Kidney glomerular epithelial cell (primary cell): ENCODE measurements at regions not wholly inside any gene's neighbourhood (a gene's known extent, or its start where the extent isn't known, plus 50 kb on each side); places are given as distances from the start of the nearest gene placed in this dataset.
"Not testable (repeated sequence)": the region's sequence is repeated elsewhere in the genome, so short reads cannot be mapped to it uniquely, and the experiment has no call there.

ENCODE experiments used
- DNase-seq: peaks from one replicate; lab custom pipeline; 2025; lab: John Stamatoyannopoulos, UW

- no peak for DNase-seq
Measured at GRCh38 chr6:121876721-121877120, 441.3 kb downstream of the GJA1 start.

DNA sequence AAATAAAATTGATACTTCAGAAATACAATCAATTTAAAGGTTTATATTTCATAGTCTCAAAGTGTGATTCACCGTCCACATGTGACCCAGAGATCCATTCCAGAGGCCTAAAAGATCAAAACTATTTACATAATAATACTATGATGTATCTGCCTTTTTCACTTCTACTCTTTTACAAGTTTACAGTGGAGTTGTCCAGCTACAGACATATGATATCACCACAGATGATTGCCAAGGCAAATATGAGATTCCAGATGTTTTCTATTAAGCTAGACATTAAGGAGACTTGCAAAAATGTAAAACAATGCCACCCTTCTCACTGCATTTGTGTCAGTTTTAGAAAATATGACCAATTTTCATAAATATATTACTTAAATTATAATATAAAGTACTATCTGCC, 443.7 kb downstream of the GJA1 start:
- DNase-seq: no peak

GRCh38 chr6:121880831-121881230, 445.4 kb downstream of the GJA1 start:
- DNase-seq: no peak

DNA sequence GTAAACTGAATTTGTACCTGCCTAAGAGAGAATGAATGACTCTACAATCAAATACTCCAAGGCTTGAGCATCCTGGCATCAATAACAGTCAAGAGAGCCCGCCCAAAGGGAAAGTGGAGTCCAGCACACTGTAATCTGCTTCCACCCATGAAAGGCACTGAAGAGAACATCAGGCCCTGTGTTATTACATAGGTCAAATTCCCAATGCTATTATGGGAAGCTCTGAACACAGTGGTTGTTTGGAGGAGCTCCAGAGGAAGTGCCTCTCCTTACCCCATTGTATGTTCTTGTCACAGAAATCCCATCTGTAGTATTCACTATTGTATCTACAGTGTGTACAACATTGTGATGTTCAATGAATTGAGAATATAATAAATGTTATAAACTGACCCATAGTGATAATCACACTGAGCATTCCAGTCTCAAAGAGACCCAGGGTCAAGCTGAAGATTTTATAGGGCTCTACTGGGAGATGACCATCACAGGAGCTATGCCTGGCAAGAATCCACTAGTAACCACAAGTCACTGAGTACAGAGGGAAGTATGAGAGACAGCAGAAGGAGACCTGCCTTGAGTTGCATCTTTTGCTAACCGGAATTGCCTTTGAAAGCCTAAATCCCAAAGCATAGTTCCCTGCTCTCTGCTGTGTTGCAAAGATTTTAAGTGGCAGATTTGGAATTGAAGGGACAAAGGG, 446.7 kb downstream of the GJA1 start:
- DNase-seq: peak; percentile 8

- no peak for DNase-seq
Measured at GRCh38 chr6:121884091-121884490, 448.6 kb downstream of the GJA1 start.

DNA sequence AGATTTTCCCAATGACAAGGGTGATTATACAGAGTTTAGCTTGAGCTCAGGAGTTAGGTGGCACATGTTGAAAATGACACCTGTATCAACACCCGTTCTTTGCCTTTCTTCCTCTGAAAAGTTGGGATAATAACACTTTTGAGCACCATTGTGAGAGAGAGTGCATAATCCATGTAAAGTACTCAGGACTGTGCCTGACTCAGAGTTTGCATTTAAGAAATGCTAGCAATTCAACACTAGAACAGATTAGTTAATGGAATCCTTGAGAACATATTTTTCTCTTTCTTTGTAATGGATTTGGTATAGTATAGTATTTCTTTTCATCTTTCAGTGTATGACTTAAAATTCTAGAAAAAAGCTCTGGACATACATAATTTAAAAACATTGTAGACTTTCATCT, 449.2 kb downstream of the GJA1 start:
- DNase-seq: no peak

GRCh38 chr6:121885399-121886152, 450.1 kb downstream of the GJA1 start:
- no peak for DNase-seq

- DNase-seq: no peak
Measured at GRCh38 chr6:121886223-121886830, 450.9 kb downstream of the GJA1 start.

DNA sequence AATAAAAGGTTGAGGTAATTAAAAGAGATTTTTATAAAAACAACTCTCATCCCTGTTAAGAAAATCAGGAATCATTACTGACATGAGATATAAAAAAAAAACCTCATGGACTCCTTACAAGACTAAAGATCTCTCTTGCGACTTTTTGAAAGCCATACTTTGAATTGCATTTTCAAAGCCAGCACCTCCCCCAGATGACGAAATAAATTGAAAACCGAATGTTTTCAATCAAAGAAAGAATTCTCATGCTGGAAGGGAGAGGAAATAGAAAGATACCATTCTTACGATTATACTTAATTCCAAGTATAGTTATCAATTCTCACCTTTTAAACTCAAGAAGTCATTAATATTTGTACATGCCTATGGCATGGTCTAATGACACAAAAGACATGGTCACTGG, 452.3 kb downstream of the GJA1 start:
- DNase-seq: no peak

DNA sequence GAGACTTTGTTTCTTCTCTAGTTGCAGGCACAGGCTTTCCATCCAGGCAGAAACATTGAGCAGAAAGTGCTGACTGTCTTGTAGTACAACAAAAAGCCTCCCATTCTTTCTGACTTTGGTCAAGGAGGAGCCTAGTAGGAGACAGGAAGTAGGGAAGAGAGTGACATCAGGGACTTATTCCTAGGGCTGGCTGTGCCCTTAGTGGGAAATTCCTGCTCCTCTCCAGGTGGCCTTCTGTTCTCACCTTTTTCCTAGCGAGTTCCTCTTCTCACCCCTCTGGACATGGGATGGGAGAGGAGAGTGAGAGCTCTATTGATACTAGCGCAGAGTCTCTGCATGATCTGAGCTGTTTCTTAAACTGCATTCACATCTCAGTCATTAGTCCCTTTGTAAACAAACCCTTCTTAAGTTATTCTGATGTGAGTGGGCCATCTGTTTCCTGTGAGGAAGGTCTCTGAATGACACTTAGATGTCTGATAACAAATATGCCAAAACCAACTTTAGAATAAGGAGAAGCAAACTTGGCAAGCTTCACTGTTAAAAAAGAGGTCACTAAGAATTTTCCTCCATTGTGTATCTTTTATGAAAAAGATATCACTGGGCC, 455.0 kb downstream of the GJA1 start:
- no peak for DNase-seq

GRCh38 chr6:121895731-121896130, 460.3 kb downstream of the GJA1 start:
- not testable (repeated sequence) for DNase-seq

GRCh38 chr6:121896363-121896762, 460.9 kb downstream of the GJA1 start:
- DNase-seq: no peak

GRCh38 chr6:121896771-121897170, 461.3 kb downstream of the GJA1 start:
- DNase-seq: no peak

GRCh38 chr6:121897337-121897760, 461.9 kb downstream of the GJA1 start:
- DNase-seq: no peak

DNA sequence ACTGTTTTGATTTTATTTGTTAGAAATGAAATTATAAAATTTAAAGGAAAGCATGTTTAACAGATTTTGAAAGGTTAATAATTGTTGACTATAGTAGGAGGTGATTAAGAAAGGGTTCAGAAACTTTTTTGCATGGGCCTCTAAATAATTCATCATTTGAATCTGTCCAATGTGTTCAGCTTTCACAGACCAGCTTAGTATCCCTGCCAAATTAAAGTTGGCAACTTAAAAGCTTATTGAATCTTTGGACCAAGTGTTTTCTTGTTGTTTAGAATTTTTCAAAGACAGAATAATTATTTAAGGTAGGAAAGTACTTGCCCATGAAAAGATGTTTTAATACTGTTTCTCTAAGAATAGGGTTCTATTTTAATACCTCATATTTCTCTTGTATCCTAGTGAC, 466.0 kb downstream of the GJA1 start:
- no peak for DNase-seq

GRCh38 chr6:121904559-121904958, 469.1 kb downstream of the GJA1 start:
- no peak for DNase-seq

- DNase-seq: no peak
Measured at GRCh38 chr6:121912905-121913304, 477.5 kb downstream of the GJA1 start.

DNA sequence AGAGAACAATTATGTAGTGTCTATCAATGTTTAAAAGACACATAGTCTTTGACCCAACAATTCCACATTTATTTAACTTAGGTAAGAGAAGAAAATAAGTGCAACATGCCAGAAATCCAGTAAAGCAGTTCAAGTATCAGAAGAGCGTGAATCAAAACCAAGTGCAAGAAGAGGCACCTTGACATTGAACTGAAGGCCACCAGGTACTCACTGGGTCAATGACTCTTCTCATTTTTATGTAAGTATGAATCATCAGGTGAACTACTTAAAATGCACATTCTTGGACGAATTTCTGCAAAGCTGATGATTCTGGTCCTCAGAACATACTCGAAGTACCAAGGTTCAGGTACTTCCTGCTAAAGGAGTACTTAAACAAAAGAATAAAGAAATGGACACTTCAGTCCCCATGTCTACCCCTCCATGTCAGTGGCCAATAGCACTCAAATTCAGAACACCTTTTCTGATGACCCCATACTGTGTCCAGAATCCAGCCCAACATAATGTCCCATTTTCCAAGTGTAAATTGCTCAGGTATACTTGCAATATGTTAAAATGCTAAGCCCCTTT, 481.9 kb downstream of the GJA1 start:
- no peak for DNase-seq

GRCh38 chr6:121917834-121918559, 481.5 kb upstream of the HSF2 start:
- DNase-seq: no peak

DNA sequence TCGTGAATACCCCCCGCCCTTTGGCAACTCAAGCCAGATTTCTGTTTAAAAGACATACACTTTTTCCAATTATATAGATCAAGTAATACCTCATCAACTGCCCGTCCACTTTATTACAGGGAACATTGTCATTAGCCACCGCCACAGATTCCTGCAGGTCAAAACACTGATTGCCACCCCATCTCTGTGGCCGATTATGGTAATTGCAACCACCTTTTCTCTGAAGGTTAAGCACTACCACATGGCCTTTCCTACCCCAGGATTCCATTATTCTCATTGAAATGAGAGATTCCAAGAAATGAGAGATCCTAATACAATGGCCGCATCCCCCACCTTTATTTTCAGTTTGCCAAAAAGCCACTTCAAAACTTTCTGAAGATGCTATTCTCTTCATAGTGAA, 478.8 kb upstream of the HSF2 start:
- no peak for DNase-seq

GRCh38 chr6:121925024-121925423, 474.4 kb upstream of the HSF2 start:
- no peak for DNase-seq
